ENCODE measurements at regions not wholly inside any gene's neighbourhood (a gene's known extent, or its start where the extent isn't known, plus 50 kb on each side); places are given as distances from the start of the nearest gene placed in this dataset.
A peak's percentile ranks its signal among the peaks of the same experiment; 100 is the strongest.

- DNase-seq (ENCODE audit: extremely low spot score, unreplicated experiment), result no peak
Observed at GRCh38 chr4:33085709-33086108, 2365.5 kb downstream of the PCDH7 start.

GRCh38 chr4:33086331-33086925 is 2366.3 kb downstream of the PCDH7 start:
- H3K27me3 Mint-ChIP-seq (ENCODE audit: unreplicated experiment), result no peaks in the 10 kb centered on the region
- H3K27ac Mint-ChIP-seq (ENCODE audit: unreplicated experiment), result no peak overlapping the region
- H3K36me3 Mint-ChIP-seq (ENCODE audit: unreplicated experiment), result no peaks in the 10 kb centered on the region
- H3K4me3 Mint-ChIP-seq (ENCODE audit: unreplicated experiment), result no peak overlapping the region
- peaks cover 42% of the 10 kb centered on the region for H3K4me1 Mint-ChIP-seq (ENCODE audit: unreplicated experiment)
- DNase-seq (ENCODE audit: extremely low spot score, unreplicated experiment), result no peak
- no peaks in the 10 kb centered on the region for H3K9me3 Mint-ChIP-seq (ENCODE audit: unreplicated experiment)
- no peak for TF ChIP-seq CTCF (IDR thresholded peaks at IDR 0.05)

More at GRCh38 chr4:33085709-33086108, 2365.5 kb downstream of the PCDH7 start:
- Mint-ChIP-seq H3K9me3 (ENCODE audit: unreplicated experiment) (no peaks in the 10 kb centered on the region), H3K4me1 (ENCODE audit: unreplicated experiment) (peaks cover 44% of the 10 kb centered on the region), H3K27me3 (ENCODE audit: unreplicated experiment) (no peaks in the 10 kb centered on the region), H3K4me3 (ENCODE audit: unreplicated experiment) (no peak overlapping the region), H3K36me3 (ENCODE audit: unreplicated experiment) (no peaks in the 10 kb centered on the region), H3K27ac (ENCODE audit: unreplicated experiment) (no peak overlapping the region)
- TF ChIP-seq CTCF (IDR thresholded peaks at IDR 0.05), result no peak

- peaks cover 5% of the 10 kb centered on the region for H3K9me3 Mint-ChIP-seq (ENCODE audit: unreplicated experiment)
- DNase-seq (ENCODE audit: extremely low spot score, unreplicated experiment), result no peak
- no peaks in the 10 kb centered on the region for H3K27me3 Mint-ChIP-seq (ENCODE audit: unreplicated experiment)
- H3K27ac Mint-ChIP-seq (ENCODE audit: unreplicated experiment), result peak overlapping the region; percentile 52
- H3K4me1 Mint-ChIP-seq (ENCODE audit: unreplicated experiment), result peaks cover 40% of the 10 kb centered on the region
- TF ChIP-seq CTCF (IDR thresholded peaks at IDR 0.05), result no peak
- H3K36me3 Mint-ChIP-seq (ENCODE audit: unreplicated experiment), result no peaks in the 10 kb centered on the region
- no peak overlapping the region for H3K4me3 Mint-ChIP-seq (ENCODE audit: unreplicated experiment)
Observed at GRCh38 chr4:33088713-33089112, 2368.5 kb downstream of the PCDH7 start.

- TF ChIP-seq CTCF (IDR thresholded peaks at IDR 0.05), result no peak
- DNase-seq (ENCODE audit: extremely low spot score, unreplicated experiment), result no peak
- H3K27ac Mint-ChIP-seq (ENCODE audit: unreplicated experiment), result peak overlapping the region; percentile 66
- no peaks in the 10 kb centered on the region for H3K36me3 Mint-ChIP-seq (ENCODE audit: unreplicated experiment)
- no peak overlapping the region for H3K4me3 Mint-ChIP-seq (ENCODE audit: unreplicated experiment)
- H3K4me1 Mint-ChIP-seq (ENCODE audit: unreplicated experiment), result peaks cover 35% of the 10 kb centered on the region
- H3K27me3 Mint-ChIP-seq (ENCODE audit: unreplicated experiment), result no peaks in the 10 kb centered on the region
- H3K9me3 Mint-ChIP-seq (ENCODE audit: unreplicated experiment), result peaks cover 5% of the 10 kb centered on the region
Observed at GRCh38 chr4:33090910-33091309, 2370.7 kb downstream of the PCDH7 start.

- no peak overlapping the region for H3K4me3 Mint-ChIP-seq (ENCODE audit: unreplicated experiment)
- H3K9me3 Mint-ChIP-seq (ENCODE audit: unreplicated experiment), result peaks cover 8% of the 10 kb centered on the region
- no peaks in the 10 kb centered on the region for H3K36me3 Mint-ChIP-seq (ENCODE audit: unreplicated experiment)
- H3K4me1 Mint-ChIP-seq (ENCODE audit: unreplicated experiment), result peaks cover 27% of the 10 kb centered on the region
- no peak for TF ChIP-seq CTCF (IDR thresholded peaks at IDR 0.05)
- H3K27me3 Mint-ChIP-seq (ENCODE audit: unreplicated experiment), result no peaks in the 10 kb centered on the region
- no peak for DNase-seq (ENCODE audit: extremely low spot score, unreplicated experiment)
- H3K27ac Mint-ChIP-seq (ENCODE audit: unreplicated experiment), result no peak overlapping the region
Observed at GRCh38 chr4:33091961-33092360, 2371.8 kb downstream of the PCDH7 start.
